OCI-LY7 (cell line): ENCODE measurements at regions not wholly inside any gene's neighbourhood (a gene's known extent, or its start where the extent isn't known, plus 50 kb on each side); places are given as distances from the start of the nearest gene placed in this dataset.

Source experiments
- BruUV-seq: library from RNA; stranded (reverse); fragments of 400-500 nt; replicated peaks from 2 replicates; lab custom pipeline; 2021; lab: Mats Ljungman, UMichigan
- CTCF ChIA-PET: fragments of 300-600 bp; sonication (Branson Sonifier 250); formaldehyde crosslinking; loops from one replicate; lab custom pipeline; 2022; ENCODE audit warnings: antibody characterized with exemption; ENCODE audit not compliant: unreplicated experiment; lab: Charles Lee
- POLR2A ChIA-PET: fragments of 300-600 bp; sonication (Branson Sonifier 250); formaldehyde crosslinking; loops from one replicate; lab custom pipeline; 2022; ENCODE audit warnings: antibody characterized with exemption; lab: Charles Lee
- DNase-seq: peaks from one replicate; pipeline ENCODE4 v3.0.0-alpha.2; 2015; ENCODE audit warnings: low spot score
- H2AFZ ChIP-seq: fragments of 200-600 bp; sonication (generic), shearing (Covaris generic); 2 replicates; pipeline ENCODE4 v1.6.1; 2014; ENCODE audit warnings: mild to moderate bottlenecking, antibody characterized with exemption, low read length, moderate library complexity
- H3K27ac ChIP-seq: fragments of 200-600 bp; sonication (generic); 2 replicates; pipeline ENCODE4 v1.5.1; 2014; ENCODE audit warnings: mixed run types, low read depth, mild to moderate bottlenecking, moderate library complexity, low read length, inconsistent platforms; ENCODE audit not compliant: poor library complexity, severe bottlenecking
- H3K36me3 ChIP-seq: fragments of 200-600 bp; sonication (generic); 2 replicates; pipeline ENCODE4 v1.6.1; 2014; ENCODE audit warnings: mild to moderate bottlenecking, antibody characterized with exemption, low read length, moderate library complexity, mixed read lengths; ENCODE audit not compliant: insufficient read depth
- H3K4me1 ChIP-seq: fragments of 200-600 bp; sonication (generic); 2 replicates; pipeline ENCODE4 v1.5.1; 2014; ENCODE audit warnings: mild to moderate bottlenecking, low read length; ENCODE audit not compliant: insufficient read depth, poor library complexity, severe bottlenecking
- H3K4me2 ChIP-seq: fragments of 200-600 bp; sonication (generic); 2 replicates; pipeline ENCODE4 v1.6.1; 2014; ENCODE audit warnings: mild to moderate bottlenecking, low read length
- H3K4me3 ChIP-seq: fragments of 200-600 bp; sonication (generic); 2 replicates; pipeline ENCODE4 v1.5.1; 2014; ENCODE audit warnings: mild to moderate bottlenecking, low read depth, low read length; ENCODE audit not compliant: poor library complexity, severe bottlenecking
- H3K79me2 ChIP-seq: fragments of 200-600 bp; sonication (generic); 2 replicates; pipeline ENCODE4 v1.6.1; 2016; ENCODE audit warnings: low read depth, mild to moderate bottlenecking, low read length, moderate library complexity, mixed read lengths; ENCODE audit not compliant: insufficient read depth
- H3K9me2 ChIP-seq: fragments of 200-600 bp; sonication (generic); 2 replicates; pipeline ENCODE4 v1.6.1; 2016; ENCODE audit warnings: mild to moderate bottlenecking, low read length, mixed read lengths; ENCODE audit not compliant: insufficient read depth
- H3K9me3 ChIP-seq: fragments of 200-600 bp; sonication (generic); 2 replicates; pipeline ENCODE4 v1.6.1; 2014; ENCODE audit warnings: mild to moderate bottlenecking, mixed run types, low read length, mixed read lengths
- H4K20me1 ChIP-seq: fragments of 200-600 bp; sonication (generic); 2 replicates; pipeline ENCODE4 v1.6.1; 2014; ENCODE audit warnings: mild to moderate bottlenecking, antibody characterized with exemption, low read length, moderate library complexity, mixed read lengths; ENCODE audit not compliant: insufficient read depth
- CTCF ChIP-seq: fragments of 200-600 bp; sonication (generic); conservative IDR thresholded peaks from 2 replicates; pipeline ENCODE4 v1.5.1; 2014; ENCODE audit warnings: mild to moderate bottlenecking, antibody characterized with exemption, low read length, moderate library complexity, mixed read lengths
- EZH2phosphoT487 ChIP-seq: fragments of 200-600 bp; sonication (generic); IDR thresholded peaks from 2 replicates; pipeline ENCODE4 v1.6.1; 2018; ENCODE audit warnings: low read depth, borderline replicate concordance, mild to moderate bottlenecking, mixed run types, antibody characterized with exemption, low read length, moderate library complexity, mixed read lengths
- intact Hi-C: fragments of 100-400 bp; cut with micrococcal nuclease; formaldehyde crosslinking; loops from one replicate; pipeline ENCODE4 v1.10.0; 2022; ENCODE audit not compliant: unreplicated experiment

- Histone ChIP-seq H3K9me2 (no peaks in the 10 kb centered on the region), H3K4me3 (no peak overlapping the region), H3K4me1 (no peaks in the 10 kb centered on the region), H2AFZ (no peak overlapping the region), H3K79me2 (no peaks in the 10 kb centered on the region), H3K4me2 (no peak overlapping the region), H3K36me3 (no peaks in the 10 kb centered on the region), H3K9me3 (no peaks in the 10 kb centered on the region), H3K27ac (no peak overlapping the region), H4K20me1 (no peaks in the 10 kb centered on the region)
- CTCF ChIA-PET, result no interaction called here
- TF ChIP-seq CTCF, result no peak
- TF ChIP-seq EZH2phosphoT487, result no peak
- no TSS peak for BruUV-seq
- intact Hi-C loops, result no loop called here
- no peak for DNase-seq
- POLR2A ChIA-PET, result interaction anchor here (1.0 kb wide), 1 partner anchor 9 kb away, joined by 3 read pairs; no protein-coding TSS in a partner anchor
These were observed 119.0 kb upstream of the SLC38A4 start for GRCh38 chr12:46944771-46945170.

GRCh38 chr12:46945591-46945990, 119.8 kb upstream of the SLC38A4 start:
- intact Hi-C loops, result no loop called here
- no TSS peak for BruUV-seq
- ChIA-PET POLR2A (interaction anchor here (0.7 to 1.0 kb wide), 3 partner anchors 8 to 891 kb away, joined by 3 to 4 read pairs (median 3); no protein-coding TSS in a partner anchor), CTCF (no interaction called here)
- Histone ChIP-seq H4K20me1 (no peaks in the 10 kb centered on the region), H3K27ac (no peak overlapping the region), H3K36me3 (no peaks in the 10 kb centered on the region), H3K4me3 (no peak overlapping the region), H3K9me2 (no peaks in the 10 kb centered on the region), H2AFZ (no peak overlapping the region), H3K9me3 (no peaks in the 10 kb centered on the region), H3K4me1 (no peaks in the 10 kb centered on the region), H3K4me2 (no peak overlapping the region), H3K79me2 (no peaks in the 10 kb centered on the region)
- TF ChIP-seq CTCF (no peak), EZH2phosphoT487 (no peak)
- no peak for DNase-seq

GRCh38 chr12:46946137-46946536, 120.3 kb upstream of the SLC38A4 start:
- no peaks in the 10 kb centered on the region for H3K36me3 ChIP-seq
- ChIA-PET CTCF (no interaction called here), POLR2A (interaction anchor here (0.9 kb wide), 1 partner anchor 13 kb away, joined by 4 read pairs; no protein-coding TSS in a partner anchor)
- DNase-seq, result no peak
- no peak overlapping the region for H3K4me3 ChIP-seq
- BruUV-seq, result no TSS peak
- H4K20me1 ChIP-seq, result no peaks in the 10 kb centered on the region
- no peaks in the 10 kb centered on the region for H3K4me1 ChIP-seq
- H3K4me2 ChIP-seq, result no peak overlapping the region
- intact Hi-C loops, result no loop called here
- no peak overlapping the region for H2AFZ ChIP-seq
- no peak overlapping the region for H3K27ac ChIP-seq
- no peaks in the 10 kb centered on the region for H3K79me2 ChIP-seq
- TF ChIP-seq EZH2phosphoT487 (no peak), CTCF (no peak)
- H3K9me3 ChIP-seq, result no peaks in the 10 kb centered on the region
- no peaks in the 10 kb centered on the region for H3K9me2 ChIP-seq
